ENCODE measurements at regions not wholly inside any gene's neighbourhood (a gene's known extent, or its start where the extent isn't known, plus 50 kb on each side); places are given as distances from the start of the nearest gene placed in this dataset.
"Not testable (repeated sequence)": the region's sequence is repeated elsewhere in the genome, so short reads cannot be mapped to it uniquely, and the experiment has no call there.

DNA sequence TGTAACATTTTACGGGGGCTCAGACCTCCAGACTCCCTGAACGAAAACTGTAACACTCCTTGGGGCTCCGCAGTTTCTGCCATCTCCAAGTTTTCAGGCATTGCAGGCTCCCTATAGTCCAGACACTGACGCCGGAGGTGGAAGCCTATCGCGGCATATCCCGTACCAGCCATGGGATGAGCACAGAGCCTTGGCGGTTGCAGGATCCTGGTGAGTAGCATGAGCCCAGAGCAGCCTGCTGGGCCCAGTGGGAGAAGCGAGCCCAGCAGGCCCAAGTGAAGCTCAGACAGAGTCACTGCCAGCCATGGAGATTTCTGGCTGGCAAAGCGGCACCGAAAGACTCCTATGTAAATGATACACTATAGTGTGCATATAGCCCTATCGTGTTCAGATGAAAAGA lies 446.8 kb downstream of the COL11A1 start:
- intact Hi-C loops (cut with micrococcal nuclease) = no loop called here

DNA sequence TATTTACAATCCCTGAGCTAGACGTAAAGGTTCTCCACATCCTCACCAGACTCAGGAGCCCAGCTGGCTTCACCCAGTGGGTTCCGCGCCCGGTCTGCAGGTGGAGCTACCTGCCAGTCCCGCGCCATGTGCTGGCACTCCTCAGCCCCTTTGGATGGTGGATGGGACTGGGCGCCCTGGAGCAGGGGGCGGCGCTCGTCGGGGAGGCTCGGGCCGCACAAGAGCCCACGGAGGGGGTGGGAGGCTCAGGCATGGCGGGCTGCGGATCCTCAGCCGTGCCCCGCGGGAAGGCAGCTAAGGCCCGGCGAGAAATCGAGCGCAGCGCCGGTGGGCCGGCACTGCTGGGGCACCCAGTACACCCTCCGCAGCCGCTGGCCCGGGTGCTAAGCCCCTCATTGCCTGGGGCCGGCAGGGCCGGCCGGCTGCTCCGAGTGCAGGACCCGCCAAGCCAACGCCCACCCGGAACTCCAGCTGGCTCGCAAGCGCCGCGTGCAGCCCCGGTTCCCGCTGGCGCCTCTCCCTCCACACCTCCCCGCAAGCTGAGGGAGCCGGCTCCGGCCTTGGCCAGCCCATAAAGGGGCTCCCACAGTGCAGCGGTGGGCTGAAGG lies 448.3 kb downstream of the COL11A1 start:
- intact Hi-C loops (cut with micrococcal nuclease) = not testable (repeated sequence)

GRCh38 chr1:102655034-102655433 lies 453.3 kb downstream of the COL11A1 start:
- intact Hi-C loops (cut with micrococcal nuclease) = no loop called here

DNA sequence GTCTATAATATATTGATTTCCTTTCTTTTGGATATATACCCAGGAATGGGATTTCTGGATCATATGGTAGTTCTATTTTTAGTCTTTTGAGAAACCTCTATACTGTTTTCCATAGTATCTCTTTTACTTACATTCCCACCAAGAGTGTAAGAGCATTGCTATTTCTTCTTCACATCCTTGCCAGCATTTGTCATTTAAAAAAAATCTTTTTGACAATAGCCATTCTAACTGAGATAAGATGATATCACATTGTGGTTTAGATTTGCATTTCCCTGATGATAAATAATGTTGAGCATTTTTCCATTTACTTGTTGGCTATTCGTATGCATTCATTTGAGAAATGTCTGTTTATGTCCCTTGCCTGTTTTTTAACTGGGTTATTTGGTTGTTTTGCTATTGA lies 467.4 kb downstream of the COL11A1 start:
- intact Hi-C loops (cut with micrococcal nuclease) = no loop called here

- intact Hi-C loops (cut with micrococcal nuclease) = no loop called here
Measured at GRCh38 chr1:102640312-102640711, 468.0 kb downstream of the COL11A1 start.

DNA sequence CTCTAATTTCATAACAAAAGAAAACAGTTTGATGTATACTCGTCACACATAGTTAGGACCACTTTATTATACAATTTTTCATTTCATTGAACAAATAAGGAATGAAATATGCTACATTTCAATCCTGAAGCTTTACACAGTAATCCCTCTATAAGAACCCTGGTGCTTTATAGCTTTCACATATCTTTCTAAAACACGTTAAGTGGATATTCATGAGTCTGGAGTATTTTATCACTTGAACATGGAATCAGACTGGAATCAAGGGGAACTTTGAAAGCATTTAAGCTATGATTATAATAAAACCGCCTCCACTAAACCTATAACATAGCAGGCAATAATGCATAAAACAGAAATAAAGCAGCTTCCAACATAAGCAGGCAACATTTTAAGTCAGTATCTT lies 476.6 kb downstream of the COL11A1 start:
- intact Hi-C loops (cut with micrococcal nuclease) = no loop called here

DNA sequence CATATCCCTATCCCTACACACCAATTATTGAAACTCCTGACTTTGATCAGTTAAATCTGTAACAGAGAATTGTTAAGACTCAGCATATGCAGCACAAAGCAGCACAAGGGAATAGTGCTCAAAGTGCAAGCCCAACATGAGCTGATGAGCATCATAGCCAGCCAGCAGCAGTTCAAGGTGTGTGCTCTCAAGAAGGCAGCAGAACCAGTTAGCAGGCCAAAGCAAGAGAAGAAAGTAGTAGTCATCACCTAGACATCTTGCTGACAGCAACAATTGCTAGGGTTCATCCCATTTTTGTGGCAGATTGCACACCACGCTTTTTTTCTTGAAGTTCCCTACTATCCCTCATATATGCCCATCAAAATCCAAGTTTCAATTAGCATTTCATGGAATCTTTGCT lies 478.3 kb downstream of the COL11A1 start:
- intact Hi-C loops (cut with micrococcal nuclease) = no loop called here

- intact Hi-C loops (cut with micrococcal nuclease) = no loop called here
Measured at GRCh38 chr1:102628109-102628613, 480.2 kb downstream of the COL11A1 start.

DNA sequence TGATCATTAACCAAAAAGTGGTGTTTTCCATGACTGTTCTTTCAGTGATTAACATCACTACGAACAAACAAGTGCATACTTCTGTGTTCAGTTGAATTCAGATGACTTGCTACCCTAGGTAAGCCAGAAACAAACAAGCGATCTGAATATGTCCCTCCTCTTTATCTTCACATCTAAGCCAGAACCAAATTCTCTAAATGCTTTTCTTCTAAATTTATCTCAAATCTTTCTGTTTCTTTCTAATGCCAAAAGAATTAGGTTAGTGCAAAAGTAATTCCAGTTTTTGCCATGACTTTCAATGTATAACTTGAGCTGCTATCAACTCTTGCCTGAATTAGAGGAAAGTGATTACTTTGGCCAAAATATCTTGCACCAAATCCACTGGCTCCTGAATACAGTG lies 481.2 kb downstream of the COL11A1 start:
- intact Hi-C loops (cut with micrococcal nuclease) = no loop called here

- intact Hi-C loops (cut with micrococcal nuclease) = no loop called here
Measured at GRCh38 chr1:102615896-102616295, 492.4 kb downstream of the COL11A1 start.

DNA sequence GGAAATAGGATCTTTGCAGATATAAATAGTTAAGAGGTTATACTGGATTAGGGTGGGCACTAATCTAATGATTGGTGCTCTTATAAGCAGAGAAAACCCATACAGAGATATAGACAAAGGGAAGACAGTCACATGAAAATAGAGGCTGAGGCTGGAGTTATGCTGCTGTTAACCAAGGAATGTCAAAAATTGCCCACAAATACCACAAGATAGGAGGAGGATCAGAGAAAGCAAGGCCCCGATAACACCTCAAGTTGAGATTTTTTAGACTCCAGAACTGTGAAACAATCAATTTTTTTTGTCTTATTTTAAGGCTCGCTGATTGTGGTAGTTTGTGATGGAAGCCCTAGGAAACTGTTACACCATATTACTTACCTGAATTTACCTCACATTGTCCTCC lies 513.2 kb downstream of the COL11A1 start:
- intact Hi-C loops (cut with micrococcal nuclease) = no loop called here

- intact Hi-C loops (cut with micrococcal nuclease) = no loop called here
Measured at GRCh38 chr1:102593276-102593675, 515.0 kb downstream of the COL11A1 start.

DNA sequence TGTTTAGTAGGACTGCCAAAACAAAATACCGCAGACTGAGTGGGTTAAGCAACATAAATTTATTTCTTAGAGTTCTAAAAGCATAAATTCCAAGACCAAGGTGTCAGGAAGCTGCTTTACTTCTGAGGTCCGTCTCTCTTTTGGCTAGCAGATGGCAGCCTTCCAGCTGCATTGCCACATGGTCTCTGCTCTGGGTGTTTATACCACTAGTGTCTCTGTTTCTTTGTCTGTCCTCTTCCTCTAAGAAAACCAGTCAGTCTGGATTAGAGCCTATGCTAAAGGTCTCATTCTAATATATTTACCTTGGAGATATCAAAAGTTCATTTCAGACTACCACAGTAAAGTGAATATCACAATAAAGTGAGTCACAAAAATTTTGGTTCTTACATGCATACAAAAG lies 519.8 kb downstream of the COL11A1 start:
- intact Hi-C loops (cut with micrococcal nuclease) = no loop called here

GRCh38 chr1:102586022-102586421 lies 522.3 kb downstream of the COL11A1 start:
- intact Hi-C loops (cut with micrococcal nuclease) = no loop called here

DNA sequence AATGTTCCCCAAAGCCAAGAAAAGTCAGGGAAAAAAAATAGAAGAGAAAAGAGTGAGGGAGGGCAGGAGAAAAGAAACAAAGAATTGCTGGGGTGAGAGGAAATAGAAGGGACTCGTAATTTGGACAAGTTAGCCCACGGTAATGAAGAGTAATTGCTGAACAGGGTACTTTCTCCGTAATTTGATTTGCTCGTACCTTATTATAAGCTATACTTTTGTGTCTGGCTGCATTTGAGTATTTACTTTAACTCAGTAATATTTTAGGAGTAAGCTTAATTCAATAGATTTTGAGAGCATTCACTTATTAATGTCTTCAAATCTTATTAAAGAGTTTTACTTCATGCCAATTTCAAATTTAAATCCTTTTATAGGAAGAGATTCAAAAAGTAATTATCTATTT lies 527.5 kb downstream of the COL11A1 start:
- intact Hi-C loops (cut with micrococcal nuclease) = no loop called here

- intact Hi-C loops (cut with micrococcal nuclease) = no loop called here
Measured at GRCh38 chr1:102578804-102579203, 529.5 kb downstream of the COL11A1 start.

GRCh38 chr1:102572637-102573036 lies 535.7 kb downstream of the COL11A1 start:
- intact Hi-C loops (cut with micrococcal nuclease) = no loop called here

- intact Hi-C loops (cut with micrococcal nuclease) = no loop called here
Measured at GRCh38 chr1:102566182-102566581, 542.1 kb downstream of the COL11A1 start.

- intact Hi-C loops (cut with micrococcal nuclease) = no loop called here
Measured at GRCh38 chr1:102562380-102562779, 545.9 kb downstream of the COL11A1 start.

GRCh38 chr1:102550729-102551384 lies 554.1 kb upstream of the OLFM3 start:
- intact Hi-C loops (cut with micrococcal nuclease) = no loop called here

- intact Hi-C loops (cut with micrococcal nuclease) = no loop called here
Measured at GRCh38 chr1:102546251-102546650, 549.5 kb upstream of the OLFM3 start.

GRCh38 chr1:102535829-102536505 lies 539.2 kb upstream of the OLFM3 start:
- intact Hi-C loops (cut with micrococcal nuclease) = no loop called here

GRCh38 chr1:102531036-102531435 lies 534.3 kb upstream of the OLFM3 start:
- intact Hi-C loops (cut with micrococcal nuclease) = no loop called here

Measured in T-helper 1 cell treated with Interleukin-12 subunit alpha and Interleukin-12 subunit beta and Interleukin-4 antibody, amounts not matched to agents 30 ng/mL and 1 ng/mL, for 36 hours (primary cell).